GM13977 (cell line): ENCODE measurements at regions not wholly inside any gene's neighbourhood (a gene's known extent, or its start where the extent isn't known, plus 50 kb on each side); places are given as distances from the start of the nearest gene placed in this dataset.

Source experiments
- DNase-seq: peaks from one replicate; pipeline ENCODE4 v3.0.0; 2012; ENCODE audit warnings: low spot score
- CTCF ChIP-seq: IDR thresholded peaks from 2 replicates; pipeline ENCODE4 v1.5.1; 2012; ENCODE audit warnings: mild to moderate bottlenecking, control low read depth; ENCODE audit not compliant: insufficient read depth; ENCODE audit errors: extremely low read depth, missing control alignments
- in situ Hi-C: fragments of 300-500 bp; cut with MboI; formaldehyde crosslinking; loops from one replicate; pipeline ENCODE4 v1.12.0; 2022; ENCODE audit warnings: low sequenced_read_pairs, low pct_unique_long_range_greater_than_20kb, mixed read lengths, inconsistent platforms; ENCODE audit not compliant: unreplicated experiment

GRCh38 chr2:163348857-163349380, 386.9 kb downstream of the FIGN start:
- in situ Hi-C loops, result loop anchor here (25.0 kb wide), 1 partner anchor 713 kb away; no protein-coding TSS in a partner anchor
- no peak for DNase-seq
- TF ChIP-seq CTCF, result no peak

GRCh38 chr2:163347982-163348856, 387.6 kb downstream of the FIGN start:
- TF ChIP-seq CTCF, result no peak
- no peak for DNase-seq
- in situ Hi-C loops, result loop anchor here (25.0 kb wide), 1 partner anchor 714 kb away; no protein-coding TSS in a partner anchor

- peak; percentile 71 for TF ChIP-seq CTCF
- in situ Hi-C loops, result loop anchor here (25.0 kb wide), 1 partner anchor 716 kb away; no protein-coding TSS in a partner anchor
- peak; percentile 62 for DNase-seq
These were observed 389.8 kb downstream of the FIGN start for GRCh38 chr2:163345795-163346573.

- TF ChIP-seq CTCF, result no peak
- in situ Hi-C loops, result loop anchor here (25.0 kb wide), 1 partner anchor 719 kb away; no protein-coding TSS in a partner anchor
- DNase-seq, result no peak
These were observed 392.5 kb downstream of the FIGN start for GRCh38 chr2:163343316-163343715.

- TF ChIP-seq CTCF, result no peak
- DNase-seq, result no peak
- in situ Hi-C loops, result loop anchor here (25.0 kb wide), 1 partner anchor 721 kb away; no protein-coding TSS in a partner anchor
These were observed 394.4 kb downstream of the FIGN start for GRCh38 chr2:163341426-163341825.

GRCh38 chr2:163338270-163338669, 397.5 kb downstream of the FIGN start:
- no peak for TF ChIP-seq CTCF
- in situ Hi-C loops, result loop anchor here (25.0 kb wide), 1 partner anchor 724 kb away; no protein-coding TSS in a partner anchor
- DNase-seq, result no peak
